K562 (cell line): ENCODE measurements at regions not wholly inside any gene's neighbourhood (a gene's known extent, or its start where the extent isn't known, plus 50 kb on each side); places are given as distances from the start of the nearest gene placed in this dataset.

ENCODE experiments used
- ATAC-seq: fragments of 200-7000 bp; cut with Tn5 transposase; 3 replicates; pipeline ENCODE4 v1.9.1; 2020; ENCODE audit warnings: moderate library complexity
- BruUV-seq: library from RNA; stranded (reverse); fragments of 400-500 nt; replicated peaks from 2 replicates; lab custom pipeline; 2021; lab: Mats Ljungman, UMichigan
- CTCF ChIA-PET: fragments of 300-600 bp; formaldehyde crosslinking; extraction: SDS; loops from one replicate; lab custom pipeline; 2021; ENCODE audit warnings: low intra/inter-chr PET ratio; lab: Yijun Ruan, JAX
- POLR2A ChIA-PET: fragments of 300-600, 350-650 bp; sonication (Branson Sonifier 250); formaldehyde crosslinking; extraction: SDS; loops from one replicate; lab custom pipeline; 2021; ENCODE audit warnings: antibody characterized with exemption, inconsistent platforms; lab: Yijun Ruan, JAX
- DNase-seq, 4 experiments: peaks; one replicate each; pipeline versions ENCODE4 v3.0.0 to v3.0.0-alpha.2; 2011 to 2018; ENCODE audit warnings: low spot score in 3 of 4, mixed read lengths in 3 of 4; ENCODE audit errors: extremely low read depth in 1 of 4
- FAIRE-seq: peaks from 2 replicates; lab custom pipeline; 2011; peaks lifted over from hg19 to GRCh38; lab: Jason Lieb, UNC
- H2AFZ ChIP-seq: 2 replicates; pipeline ENCODE4 v1.6.0; 2011; ENCODE audit warnings: low read depth, low read length, control low read depth, inconsistent platforms
- H3K27ac ChIP-seq: fragments of 200-600 bp; 3 replicates; pipeline ENCODE4 v1.8.0; 2011; ENCODE audit warnings: low read depth, mild to moderate bottlenecking, control low read depth, inconsistent platforms, low read length, moderate library complexity, mixed read lengths; ENCODE audit errors: extremely low read depth
- H3K27me3 ChIP-seq, 2 experiments: fragments of 300-600 bp in 1 of 2; 2 replicates in 1 of 2; 3 replicates in 1 of 2; pipeline versions ENCODE4 v1.6.0 to v1.8.0; 2011; ENCODE audit warnings: inconsistent platforms in 2 of 2, low read length in 2 of 2, mild to moderate bottlenecking in 1 of 2, mixed read lengths in 1 of 2, moderate library complexity in 1 of 2; ENCODE audit not compliant: control insufficient read depth in 2 of 2, insufficient read depth in 2 of 2
- H3K36me3 ChIP-seq: fragments of 300-600 bp; 3 replicates; pipeline ENCODE4 v1.8.0; 2011; ENCODE audit warnings: mild to moderate bottlenecking, low read length, inconsistent platforms; ENCODE audit not compliant: control insufficient read depth, insufficient read depth
- H3K4me1 ChIP-seq, 2 experiments: fragments of 200-600 bp in 1 of 2; replicated peaks in 1 of 2; 2 replicates in 1 of 2; 3 replicates in 1 of 2; pipeline versions ENCODE4 v1.5.1 to v1.8.0; 2011; ENCODE audit warnings: inconsistent platforms in 2 of 2, low read length in 2 of 2, mild to moderate bottlenecking in 1 of 2, mixed read lengths in 1 of 2, moderate library complexity in 1 of 2; ENCODE audit not compliant: control insufficient read depth in 2 of 2, insufficient read depth in 2 of 2
- H3K4me2 ChIP-seq: 2 replicates; pipeline ENCODE4 v1.6.1; 2011; ENCODE audit warnings: low read length, control low read depth, inconsistent platforms, mixed read lengths; ENCODE audit not compliant: insufficient read depth
- H3K4me3 ChIP-seq: fragments of 200-600 bp; sonication (generic), shearing (Covaris generic); 2 replicates; pipeline ENCODE4 v1.5.1; 2016; ENCODE audit warnings: control low read depth, inconsistent platforms
- H3K79me2 ChIP-seq: fragments of 200-600 bp; 3 replicates; pipeline ENCODE4 v1.8.0; 2011; ENCODE audit warnings: low read length, inconsistent platforms; ENCODE audit not compliant: control insufficient read depth, insufficient read depth
- H3K9ac ChIP-seq, 2 experiments: 2 replicates each; pipeline versions ENCODE4 v1.6.0 to v1.6.1; 2011; ENCODE audit warnings: low read depth in 2 of 2, low read length in 2 of 2, control low read depth in 1 of 2, inconsistent platforms in 1 of 2, mild to moderate bottlenecking in 1 of 2, mixed read lengths in 1 of 2; ENCODE audit not compliant: insufficient read depth in 1 of 2
- H3K9me1 ChIP-seq: one replicate; pipeline ENCODE4 v1.6.0; 2011; ENCODE audit warnings: inconsistent platforms, mild to moderate bottlenecking, low read length, moderate library complexity; ENCODE audit not compliant: control insufficient read depth, insufficient read depth
- H3K9me3 ChIP-seq: replicated peaks from 2 replicates; pipeline ENCODE4 v1.5.1; 2011; ENCODE audit warnings: low read depth, low read length, inconsistent platforms; ENCODE audit not compliant: control insufficient read depth, insufficient read depth
- H4K20me1 ChIP-seq: replicated peaks from 2 replicates; pipeline ENCODE4 v1.6.1; 2011; ENCODE audit warnings: low read length, inconsistent platforms, mixed read lengths; ENCODE audit not compliant: control insufficient read depth, insufficient read depth
- ATF7 ChIP-seq: fragments of 450-650 bp; IDR thresholded peaks from 2 replicates; pipeline ENCODE4 v1.7.1; 2014; ENCODE audit warnings: mild to moderate bottlenecking, moderate library complexity
- CHD4 ChIP-seq: fragments of 200-600 bp; sonication (generic); IDR thresholded peaks from 3 replicates; pipeline ENCODE4 v1.6.1; 2012; ENCODE audit warnings: low read depth, mild to moderate bottlenecking, mixed read lengths, low read length, inconsistent platforms; ENCODE audit not compliant: insufficient read depth, insufficient replicate concordance, poor library complexity, severe bottlenecking
- EWSR1 ChIP-seq: fragments of 450-650 bp; IDR thresholded peaks from 2 replicates; pipeline ENCODE4 v1.6.1; 2018; ENCODE audit warnings: borderline replicate concordance, mild to moderate bottlenecking, low read depth, moderate library complexity; ENCODE audit not compliant: partially characterized antibody
- HDAC2 ChIP-seq: fragments of 450-650 bp; IDR thresholded peaks from 2 replicates; pipeline ENCODE4 v1.6.1; 2016; ENCODE audit warnings: mild to moderate bottlenecking
- HMG20A ChIP-seq: fragments of 450-650 bp; formaldehyde crosslinking; conservative IDR thresholded peaks from 2 replicates; pipeline ENCODE4 v1.4.0; 2020; ENCODE audit warnings: mild to moderate bottlenecking, mixed read lengths
- PTRF ChIP-seq: fragments of 450-650 bp; IDR thresholded peaks from 2 replicates; pipeline ENCODE4 v1.6.1; 2016; ENCODE audit warnings: mild to moderate bottlenecking, missing genetic modification characterization, missing compliant biosample characterization
- SIN3B ChIP-seq: fragments of 450-650 bp; IDR thresholded peaks from 2 replicates; pipeline ENCODE4 v1.6.1; 2017; ENCODE audit warnings: low read depth, mild to moderate bottlenecking, moderate library complexity
- SNRNP70 ChIP-seq: fragments of 200-400 bp; formaldehyde crosslinking; optimal IDR thresholded peaks from 2 replicates; pipeline ENCODE3; 2017; ENCODE audit warnings: low read depth, low read length
- SREBF1 ChIP-seq: fragments of 150-350 bp; IDR thresholded peaks from 2 replicates; pipeline ENCODE4 v1.6.1; 2014; ENCODE audit warnings: antibody characterized with exemption, low read depth, low read length, borderline replicate concordance
- TAF15 ChIP-seq: fragments of 200-400 bp; formaldehyde crosslinking; IDR thresholded peaks from 2 replicates; pipeline ENCODE4 v1.6.1; 2017; ENCODE audit warnings: mild to moderate bottlenecking, low read depth, low read length, moderate library complexity
- TCF3 ChIP-seq: sonication (generic); formaldehyde crosslinking; IDR thresholded peaks from 2 replicates; pipeline ENCODE4 v1.4.0; 2020; ENCODE audit warnings: mild to moderate bottlenecking, missing genetic modification reagents
- ZC3H11A ChIP-seq: IDR thresholded peaks from 2 replicates; pipeline ENCODE4 v1.6.1; 2012; ENCODE audit warnings: low read depth, low read length, improper control_type of control experiment
- ZNF165 ChIP-seq: fragments of 250-450 bp; sonication (Bioruptor Pico); IDR thresholded peaks from 2 replicates; pipeline ENCODE4 v1.4.0; 2020; ENCODE audit warnings: borderline replicate concordance
- ZNF175 ChIP-seq: fragments of 200-800 bp; sonication (Bioruptor generic); IDR thresholded peaks from 2 replicates; pipeline ENCODE4 v1.6.1; 2016; ENCODE audit warnings: low read depth, mild to moderate bottlenecking, missing genetic modification characterization, missing compliant biosample characterization
- ZNF316 ChIP-seq: fragments of 450-650 bp; IDR thresholded peaks from 2 replicates; pipeline ENCODE4 v1.6.1; 2016
- ZNF561 ChIP-seq: fragments of 450-650 bp; formaldehyde crosslinking; conservative IDR thresholded peaks from 2 replicates; pipeline ENCODE4 v1.4.0; 2020; ENCODE audit warnings: mild to moderate bottlenecking, moderate library complexity
- WGBS: fragments of 100-300 bp; shearing (Covaris generic); methylation state at CpG from one replicate; pipeline ENCODE4 v1.1.6; 2016; ENCODE audit warnings: low coverage, mixed read lengths; ENCODE audit not compliant: insufficient coverage; ENCODE audit errors: missing lambda C conversion rate; 5-methylcytosine and 5-hydroxymethylcytosine counted together
- in situ Hi-C: fragments of 300-500 bp; cut with MboI; formaldehyde crosslinking; loops from 4 replicates; pipeline ENCODE4 v1.15.0; 2018; ENCODE audit warnings: inconsistent platforms, mixed read lengths
- intact Hi-C: fragments of 100-400 bp; cut with micrococcal nuclease; formaldehyde crosslinking; loops from 2 replicates; pipeline ENCODE4 v1.14.2; 2022
- TF ChIP-seq, protein P1 (sequence below), 2 experiments: fragments of 200-800 bp in 1 of 2; sonication (Bioruptor generic) in 1 of 2; sonication (generic) in 1 of 2; formaldehyde crosslinking in 1 of 2; IDR thresholded peaks in 1 of 2; conservative IDR thresholded peaks in 1 of 2; 2 replicates each; pipeline versions ENCODE4 v1.5.0 to v1.6.1; 2016 to 2020; ENCODE audit warnings: missing compliant biosample characterization in 1 of 2, missing genetic modification characterization in 1 of 2, missing genetic modification reagents in 1 of 2

DNA sequence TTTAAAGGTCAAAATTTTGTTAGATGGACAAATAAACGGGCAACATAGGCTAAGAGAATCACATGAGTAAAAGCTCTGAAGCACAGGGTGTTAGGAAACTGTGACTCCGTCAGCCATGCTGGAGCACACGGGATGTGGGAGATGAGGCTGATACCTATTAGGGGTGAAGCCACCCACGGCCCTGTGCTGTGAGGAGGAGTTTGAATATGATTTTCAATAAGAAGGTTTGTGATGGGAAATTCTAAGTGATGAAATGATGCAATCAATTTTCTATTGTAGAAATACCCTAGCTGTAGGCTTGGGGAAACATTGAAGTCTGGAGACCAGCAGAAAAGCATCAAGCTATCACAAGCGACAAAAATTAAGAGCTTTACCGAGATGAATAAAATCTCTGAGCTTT is 431.3 kb downstream of the CMPK2 start:
- in situ Hi-C loops = no loop called here
- ATAC-seq = no peak

More for the DNA sequence above, 431.3 kb downstream of the CMPK2 start:
- Histone ChIP-seq H3K79me2 (no peaks in the 10 kb centered on the region), H3K36me3 (no peaks in the 10 kb centered on the region), H2AFZ (no peak overlapping the region), H3K4me3 (no peak overlapping the region), H4K20me1 (no peaks in the 10 kb centered on the region), H3K9ac (no peak overlapping the region), H3K27ac (no peak overlapping the region), H3K4me1 (no peaks in the 10 kb centered on the region), H3K27me3 (no peaks in the 10 kb centered on the region), H3K4me2 (no peak overlapping the region), H3K9me1 (no peaks in the 10 kb centered on the region), H3K9me3 (no peaks in the 10 kb centered on the region)
- BruUV-seq = no TSS peak
- FAIRE-seq (no peak), DNase-seq (no peak)
- POLR2A ChIA-PET = no interaction called here
- 0% methylated on average over 6 of the region's 6 CpGs for WGBS
- no peak for TF ChIP-seq CHD4
- TF ChIP-seq ATF7 = no peak
- no peak for TF ChIP-seq TCF3
- no peak for TF ChIP-seq PTRF
- no peak for TF ChIP-seq HDAC2
- TF ChIP-seq SREBF1 = no peak
- no peak for TF ChIP-seq ZC3H11A
- TF ChIP-seq ZNF561 (CRISPR knock-in tag) = no peak
- TF ChIP-seq ZNF316 = no peak
- TF ChIP-seq ZNF175 (CRISPR knock-in tag) = no peak
- TF ChIP-seq, protein P1, sequence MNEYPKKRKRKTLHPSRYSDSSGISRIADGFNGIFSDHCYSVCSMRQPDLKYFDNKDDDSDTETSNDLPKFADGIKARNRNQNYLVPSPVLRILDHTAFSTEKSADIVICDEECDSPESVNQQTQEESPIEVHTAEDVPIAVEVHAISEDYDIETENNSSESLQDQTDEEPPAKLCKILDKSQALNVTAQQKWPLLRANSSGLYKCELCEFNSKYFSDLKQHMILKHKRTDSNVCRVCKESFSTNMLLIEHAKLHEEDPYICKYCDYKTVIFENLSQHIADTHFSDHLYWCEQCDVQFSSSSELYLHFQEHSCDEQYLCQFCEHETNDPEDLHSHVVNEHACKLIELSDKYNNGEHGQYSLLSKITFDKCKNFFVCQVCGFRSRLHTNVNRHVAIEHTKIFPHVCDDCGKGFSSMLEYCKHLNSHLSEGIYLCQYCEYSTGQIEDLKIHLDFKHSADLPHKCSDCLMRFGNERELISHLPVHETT (CRISPR knock-in tag; conservative IDR thresholded peaks at IDR 0.05 in 1 of 2, IDR thresholded peaks at IDR 0.05 in 1 of 2) = no peak
- no peak for TF ChIP-seq SIN3B
- TF ChIP-seq TAF15 = no peak
- no peak for TF ChIP-seq EWSR1
- TF ChIP-seq SNRNP70 = no peak
- no peak for TF ChIP-seq HMG20A (CRISPR knock-in tag)
- TF ChIP-seq ZNF165 (CRISPR knock-in tag) = no peak
- intact Hi-C loops = no loop called here
- CTCF ChIA-PET = no interaction called here
